NT2/D1 (cell line): ENCODE measurements at regions not wholly inside any gene's neighbourhood (a gene's known extent, or its start where the extent isn't known, plus 50 kb on each side); places are given as distances from the start of the nearest gene placed in this dataset.

Experiments used
- DNase-seq: peaks from one replicate; pipeline ENCODE4 v3.0.0-alpha.2; 2011; ENCODE audit warnings: low read depth, low spot score
- H3K27me3 ChIP-seq: 2 replicates; pipeline ENCODE4 v1.6.0; 2011; ENCODE audit warnings: mild to moderate bottlenecking; ENCODE audit not compliant: insufficient read length, insufficient read depth
- H3K36me3 ChIP-seq: 2 replicates; pipeline ENCODE4 v1.6.1; 2011; ENCODE audit warnings: mild to moderate bottlenecking, low read length, mixed read lengths; ENCODE audit not compliant: insufficient read depth, insufficient read length
- H3K4me1 ChIP-seq: 2 replicates; pipeline ENCODE4 v1.5.1; 2011; ENCODE audit not compliant: insufficient read depth, insufficient read length
- H3K4me3 ChIP-seq: 2 replicates; pipeline ENCODE4 v1.5.1; 2011; ENCODE audit warnings: low read depth; ENCODE audit not compliant: insufficient read length
- H3K9ac ChIP-seq: 2 replicates; pipeline ENCODE4 v1.6.0; 2011; ENCODE audit warnings: low read depth; ENCODE audit not compliant: insufficient read length
- H3K9me3 ChIP-seq: 2 replicates; pipeline ENCODE4 v1.5.1; 2011; ENCODE audit warnings: mild to moderate bottlenecking, low read length; ENCODE audit not compliant: insufficient read depth
- SUZ12 ChIP-seq: IDR thresholded peaks from 2 replicates; pipeline ENCODE4 v1.6.1; 2011; ENCODE audit not compliant: insufficient read length, insufficient read depth; ENCODE audit errors: extremely low read depth
- YY1 ChIP-seq: IDR thresholded peaks from 2 replicates; pipeline ENCODE4 v1.6.1; 2011; ENCODE audit not compliant: insufficient read length, insufficient read depth
- ZNF274 ChIP-seq: IDR thresholded peaks from 2 replicates; pipeline ENCODE4 v1.6.1; 2011; ENCODE audit warnings: mild to moderate bottlenecking, low read depth, low read length

- Histone ChIP-seq H3K27me3 (no peaks in the 10 kb centered on the region), H3K9ac (no peak overlapping the region)
- DNase-seq: no peak
These were observed 292.4 kb downstream of the ZNF608 start for GRCh38 chr5:124454081-124454480.

GRCh38 chr5:124453221-124454051 lies 293.0 kb downstream of the ZNF608 start:
- TF ChIP-seq YY1: no peak
- no peak for TF ChIP-seq SUZ12
- Histone ChIP-seq H3K4me3 (no peak overlapping the region), H3K27me3 (no peaks in the 10 kb centered on the region), H3K9ac (no peak overlapping the region), H3K9me3 (no peaks in the 10 kb centered on the region; the same call in 1 of the 2 replicates), H3K4me1 (no peaks in the 10 kb centered on the region), H3K36me3 (no peaks in the 10 kb centered on the region)
- no peak for DNase-seq

More at GRCh38 chr5:124454081-124454480, 292.4 kb downstream of the ZNF608 start:
- TF ChIP-seq ZNF274 (no peak), SUZ12 (no peak), YY1 (no peak)
- peaks cover 3% of the 10 kb centered on the region; the same call in 1 of the 2 replicates for H3K9me3 ChIP-seq
- no peaks in the 10 kb centered on the region for H3K4me1 ChIP-seq
- no peaks in the 10 kb centered on the region for H3K36me3 ChIP-seq
- no peak overlapping the region for H3K4me3 ChIP-seq

- TF ChIP-seq ZNF274 (no peak), SUZ12 (no peak), YY1 (no peak)
- H3K4me1 ChIP-seq: no peaks in the 10 kb centered on the region
- H3K27me3 ChIP-seq: no peaks in the 10 kb centered on the region
- no peaks in the 10 kb centered on the region for H3K36me3 ChIP-seq
- H3K4me3 ChIP-seq: no peak overlapping the region
- no peak overlapping the region for H3K9ac ChIP-seq
- no peaks in the 10 kb centered on the region; the same call in 1 of the 2 replicates for H3K9me3 ChIP-seq
- no peak for DNase-seq
These were observed 294.0 kb downstream of the ZNF608 start for GRCh38 chr5:124452412-124452811.

- Histone ChIP-seq H3K4me3 (no peak overlapping the region), H3K9me3 (no peaks in the 10 kb centered on the region; the same call in 1 of the 2 replicates), H3K36me3 (no peaks in the 10 kb centered on the region), H3K4me1 (no peaks in the 10 kb centered on the region), H3K9ac (no peak overlapping the region), H3K27me3 (no peaks in the 10 kb centered on the region)
- DNase-seq: no peak
- TF ChIP-seq YY1: no peak
- TF ChIP-seq ZNF274: no peak
- TF ChIP-seq SUZ12: no peak
These were observed 294.6 kb downstream of the ZNF608 start for GRCh38 chr5:124451721-124452383.

- Histone ChIP-seq H3K36me3 (no peaks in the 10 kb centered on the region), H3K4me1 (no peaks in the 10 kb centered on the region), H3K27me3 (no peaks in the 10 kb centered on the region), H3K9ac (no peak overlapping the region), H3K4me3 (no peak overlapping the region), H3K9me3 (no peaks in the 10 kb centered on the region; the same call in 1 of the 2 replicates)
- no peak for DNase-seq
- TF ChIP-seq ZNF274 (no peak), YY1 (no peak), SUZ12 (no peak)
These were observed 300.3 kb downstream of the ZNF608 start for GRCh38 chr5:124446120-124446519.

GRCh38 chr5:124445070-124445619 lies 301.3 kb downstream of the ZNF608 start:
- TF ChIP-seq SUZ12: no peak
- no peak for TF ChIP-seq ZNF274
- TF ChIP-seq YY1: no peak
- DNase-seq: no peak
- H3K36me3 ChIP-seq: no peaks in the 10 kb centered on the region
- no peaks in the 10 kb centered on the region; the same call in 1 of the 2 replicates for H3K9me3 ChIP-seq
- no peaks in the 10 kb centered on the region for H3K27me3 ChIP-seq
- no peaks in the 10 kb centered on the region for H3K4me1 ChIP-seq
- no peak overlapping the region for H3K4me3 ChIP-seq
- no peak overlapping the region for H3K9ac ChIP-seq

GRCh38 chr5:124444147-124444775 lies 302.2 kb downstream of the ZNF608 start:
- H3K27me3 ChIP-seq: no peaks in the 10 kb centered on the region
- no peaks in the 10 kb centered on the region for H3K36me3 ChIP-seq
- no peak overlapping the region for H3K9ac ChIP-seq
- TF ChIP-seq ZNF274: no peak
- no peak for TF ChIP-seq SUZ12
- no peak for TF ChIP-seq YY1
- no peak overlapping the region for H3K4me3 ChIP-seq
- H3K9me3 ChIP-seq: no peaks in the 10 kb centered on the region; the same call in 1 of the 2 replicates
- DNase-seq: no peak
- no peaks in the 10 kb centered on the region for H3K4me1 ChIP-seq
